HEK293T (cell line): ENCODE measurements at regions not wholly inside any gene's neighbourhood (a gene's known extent, or its start where the extent isn't known, plus 50 kb on each side); places are given as distances from the start of the nearest gene placed in this dataset.

Source experiments
- FOXA1 ChIP-seq: fragments of 450-650 bp; IDR thresholded peaks from 2 replicates; pipeline ENCODE4 v1.6.1; 2016; ENCODE audit warnings: mild to moderate bottlenecking
- HDGF ChIP-seq: fragments of 450-650 bp; IDR thresholded peaks from 2 replicates; pipeline ENCODE4 v1.6.1; 2017; ENCODE audit warnings: antibody characterized with exemption, borderline replicate concordance
- L3MBTL2 ChIP-seq: fragments of 450-650 bp; conservative IDR thresholded peaks from 2 replicates; pipeline ENCODE4 v1.6.1; 2016; ENCODE audit warnings: mild to moderate bottlenecking
- SP1 ChIP-seq: fragments of 450-650 bp; IDR thresholded peaks from 2 replicates; pipeline ENCODE4 v1.6.1; 2017
- SUZ12 ChIP-seq: fragments of 450-650 bp; IDR thresholded peaks from 2 replicates; pipeline ENCODE4 v1.6.1; 2016; ENCODE audit warnings: mild to moderate bottlenecking

- TF ChIP-seq SP1, result no peak
- no peak for TF ChIP-seq L3MBTL2
- TF ChIP-seq FOXA1, result no peak
- no peak for TF ChIP-seq HDGF
- TF ChIP-seq SUZ12, result no peak
These were observed 378.9 kb downstream of the KCTD16 start for GRCh38 chr5:144549580-144549979.
